HCEC 1CT (cell line): ENCODE measurements at regions not wholly inside any gene's neighbourhood (a gene's known extent, or its start where the extent isn't known, plus 50 kb on each side); places are given as distances from the start of the nearest gene placed in this dataset.
"Not testable (repeated sequence)": the region's sequence is repeated elsewhere in the genome, so short reads cannot be mapped to it uniquely, and the experiment has no call there.

Experiments
- DNase-seq: peaks from one replicate; pipeline ENCODE4 v3.0.0-alpha.2; 2017

- peak; percentile 54 for DNase-seq
These were observed 618.4 kb upstream of the NRP1 start for GRCh38 chr10:33952692-33953360.

GRCh38 chr10:33950206-33950605 lies 615.7 kb upstream of the NRP1 start:
- no peak for DNase-seq

GRCh38 chr10:33947544-33947943 lies 613.1 kb upstream of the NRP1 start:
- DNase-seq = no peak

GRCh38 chr10:33945051-33945450 lies 610.6 kb upstream of the NRP1 start:
- DNase-seq = no peak

GRCh38 chr10:33942508-33942907 lies 608.0 kb upstream of the NRP1 start:
- no peak for DNase-seq

- DNase-seq = no peak
These were observed 605.4 kb upstream of the NRP1 start for GRCh38 chr10:33939892-33940291.

- no peak for DNase-seq
These were observed 604.9 kb upstream of the NRP1 start for GRCh38 chr10:33939410-33939809.

- DNase-seq = no peak
These were observed 603.5 kb upstream of the NRP1 start for GRCh38 chr10:33938001-33938400.

GRCh38 chr10:33937036-33937730 lies 602.7 kb upstream of the NRP1 start:
- no peak for DNase-seq

GRCh38 chr10:33935350-33935749 lies 600.9 kb upstream of the NRP1 start:
- no peak for DNase-seq

- no peak for DNase-seq
These were observed 595.6 kb upstream of the NRP1 start for GRCh38 chr10:33930079-33930478.

GRCh38 chr10:33927347-33927746 lies 592.9 kb upstream of the NRP1 start:
- DNase-seq = no peak

- no peak for DNase-seq
These were observed 587.6 kb upstream of the NRP1 start for GRCh38 chr10:33921970-33922605.

- DNase-seq = no peak
These were observed 585.9 kb upstream of the NRP1 start for GRCh38 chr10:33920351-33920750.

GRCh38 chr10:33919244-33919643 lies 584.8 kb upstream of the NRP1 start:
- no peak for DNase-seq

- no peak for DNase-seq
These were observed 582.8 kb upstream of the NRP1 start for GRCh38 chr10:33917069-33917780.

- no peak for DNase-seq
These were observed 580.3 kb upstream of the NRP1 start for GRCh38 chr10:33914746-33915145.

GRCh38 chr10:33913194-33913593 lies 578.7 kb upstream of the NRP1 start:
- peak; percentile 62 for DNase-seq

GRCh38 chr10:33909476-33909875 lies 575.0 kb upstream of the NRP1 start:
- not testable (repeated sequence) for DNase-seq

- peak; percentile 77 for DNase-seq
These were observed 566.7 kb upstream of the NRP1 start for GRCh38 chr10:33901166-33901565.

GRCh38 chr10:33900596-33900995 lies 566.1 kb upstream of the NRP1 start:
- DNase-seq = peak; percentile 11

- DNase-seq = no peak
These were observed 565.4 kb upstream of the NRP1 start for GRCh38 chr10:33899578-33900531.
